ENCODE measurements at regions not wholly inside any gene's neighbourhood (a gene's known extent, or its start where the extent isn't known, plus 50 kb on each side); places are given as distances from the start of the nearest gene placed in this dataset.

DNA sequence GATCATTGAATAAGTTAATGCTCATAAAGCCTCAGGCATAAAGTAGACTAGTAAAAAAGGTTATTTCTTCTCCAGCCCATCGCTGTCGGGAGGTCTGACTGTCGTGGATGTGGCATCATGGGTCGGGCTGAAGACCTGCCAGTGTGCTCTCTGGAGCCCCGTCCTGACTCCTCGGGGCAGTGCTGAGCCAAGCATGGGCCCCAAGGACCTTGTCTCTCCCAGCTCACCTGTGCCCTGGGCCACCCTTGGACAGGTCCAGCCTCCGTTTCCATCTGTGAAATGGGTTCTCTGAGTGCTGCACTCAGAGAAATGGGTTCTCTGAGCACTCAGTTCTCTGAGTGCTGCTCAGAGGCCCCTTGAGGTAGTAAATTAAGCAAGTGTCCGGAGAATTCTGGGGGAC, 269.0 kb downstream of the GADD45G start:
- TF ChIP-seq, protein P1, sequence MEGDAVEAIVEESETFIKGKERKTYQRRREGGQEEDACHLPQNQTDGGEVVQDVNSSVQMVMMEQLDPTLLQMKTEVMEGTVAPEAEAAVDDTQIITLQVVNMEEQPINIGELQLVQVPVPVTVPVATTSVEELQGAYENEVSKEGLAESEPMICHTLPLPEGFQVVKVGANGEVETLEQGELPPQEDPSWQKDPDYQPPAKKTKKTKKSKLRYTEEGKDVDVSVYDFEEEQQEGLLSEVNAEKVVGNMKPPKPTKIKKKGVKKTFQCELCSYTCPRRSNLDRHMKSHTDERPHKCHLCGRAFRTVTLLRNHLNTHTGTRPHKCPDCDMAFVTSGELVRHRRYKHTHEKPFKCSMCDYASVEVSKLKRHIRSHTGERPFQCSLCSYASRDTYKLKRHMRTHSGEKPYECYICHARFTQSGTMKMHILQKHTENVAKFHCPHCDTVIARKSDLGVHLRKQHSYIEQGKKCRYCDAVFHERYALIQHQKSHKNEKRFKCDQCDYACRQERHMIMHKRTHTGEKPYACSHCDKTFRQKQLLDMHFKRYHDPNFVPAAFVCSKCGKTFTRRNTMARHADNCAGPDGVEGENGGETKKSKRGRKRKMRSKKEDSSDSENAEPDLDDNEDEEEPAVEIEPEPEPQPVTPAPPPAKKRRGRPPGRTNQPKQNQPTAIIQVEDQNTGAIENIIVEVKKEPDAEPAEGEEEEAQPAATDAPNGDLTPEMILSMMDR (IDR thresholded peaks at IDR 0.05; ENCODE audit: control insufficient read depth, extremely low read depth, insufficient read depth), result no peak

DNA sequence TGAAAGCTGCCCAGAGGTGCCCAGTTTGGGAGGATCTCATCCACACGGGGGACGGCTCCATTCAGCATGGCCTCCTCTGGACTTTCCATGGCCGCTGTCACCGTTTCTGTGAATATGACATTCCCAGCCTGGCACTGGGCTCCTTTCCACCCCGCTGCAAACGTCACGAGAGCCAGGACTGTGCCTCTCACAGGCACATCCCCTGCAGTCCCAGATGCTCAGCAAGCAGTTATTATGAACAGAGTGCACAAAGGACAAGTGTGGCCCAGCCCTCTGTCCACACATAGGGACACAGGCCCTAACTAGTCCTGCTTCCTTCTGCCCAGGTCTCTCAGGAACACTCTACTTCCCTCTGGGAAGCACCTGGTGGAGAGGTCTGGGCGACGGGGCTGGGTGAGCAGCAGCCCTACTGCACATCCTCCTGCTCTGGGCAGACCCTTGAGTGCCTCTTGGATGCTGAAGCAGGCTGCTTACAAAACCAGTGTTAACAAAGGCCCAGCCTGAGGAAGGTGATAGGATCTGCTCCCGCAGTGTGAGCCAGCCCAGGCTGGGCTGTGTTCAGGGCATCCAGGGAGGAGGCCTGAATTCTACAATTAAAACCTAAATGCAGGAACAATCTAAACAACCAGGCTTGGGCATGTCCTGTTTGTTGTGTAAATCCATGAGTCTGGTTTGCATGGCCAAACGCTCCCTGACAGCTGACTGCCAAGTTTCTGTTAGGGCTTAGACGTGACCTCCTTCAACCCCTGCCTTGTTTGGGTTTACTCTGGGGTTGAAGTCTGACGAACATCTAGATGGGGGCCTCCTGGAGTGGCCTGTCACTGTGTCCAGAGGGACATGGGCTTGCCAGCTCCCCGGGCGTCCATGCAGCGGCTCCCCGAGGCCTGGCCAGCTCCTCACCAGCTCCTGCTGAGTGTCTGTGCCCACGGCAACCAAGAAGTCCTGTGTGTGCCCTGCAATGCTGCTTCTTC, 269.8 kb downstream of the GADD45G start:
- no peak for DNase-seq (ENCODE audit: low read depth)

More for the DNA sequence above, 269.0 kb downstream of the GADD45G start:
- DNase-seq (ENCODE audit: low read depth), result no peak
- H3K4me3 ChIP-seq (ENCODE audit: low read depth, low read length), result no peak overlapping the region

DNA sequence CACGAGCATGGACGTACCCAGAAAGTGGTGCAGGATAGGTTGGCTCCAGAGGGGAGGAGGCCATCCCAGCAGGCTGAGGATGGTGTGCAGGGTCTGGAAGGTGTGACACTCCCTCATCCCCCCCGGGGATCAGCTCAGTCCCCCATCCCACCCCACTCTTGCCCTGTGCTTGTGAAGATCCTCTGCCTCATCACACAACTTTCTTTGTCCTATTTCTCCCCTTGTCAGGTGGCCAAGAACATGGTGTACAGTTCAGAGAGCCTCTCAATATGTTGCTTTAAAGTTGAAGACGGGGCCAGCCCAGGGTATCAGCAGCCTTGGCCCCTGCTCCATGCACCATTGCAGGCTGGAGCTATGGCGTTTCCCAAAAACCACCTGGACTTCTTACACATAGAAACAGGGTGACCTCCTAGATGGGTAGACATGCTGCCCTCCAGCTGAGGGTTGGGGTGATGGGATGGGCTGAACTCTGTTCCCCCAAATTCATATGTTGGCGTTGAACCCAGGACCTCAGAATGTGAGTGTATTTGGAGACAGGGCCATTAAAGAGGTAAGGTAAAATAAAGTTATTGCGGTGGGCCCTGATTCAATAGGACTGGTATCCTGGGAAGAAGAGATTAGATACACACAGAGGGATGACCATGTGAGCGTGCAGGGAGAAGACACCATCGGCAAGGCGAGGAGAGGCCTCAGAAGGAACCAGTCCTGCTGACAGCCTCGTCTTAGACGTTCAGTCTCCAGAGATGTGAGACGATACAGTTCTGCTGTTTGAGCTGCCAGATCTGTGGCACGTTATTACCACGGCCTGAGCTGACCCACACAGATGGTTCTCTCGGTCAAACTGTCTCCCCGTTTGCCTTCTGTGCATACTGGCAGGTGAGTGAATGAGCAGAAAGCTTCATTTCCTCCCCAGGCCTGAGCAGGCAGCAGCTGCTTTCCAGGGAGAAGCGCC, 272.5 kb downstream of the GADD45G start:
- no peak overlapping the region for H3K4me3 ChIP-seq (ENCODE audit: low read depth, low read length)
- TF ChIP-seq, protein P1 (IDR thresholded peaks at IDR 0.05; ENCODE audit: control insufficient read depth, extremely low read depth, insufficient read depth), result no peak
- DNase-seq (ENCODE audit: low read depth), result no peak

More for the DNA sequence above, 269.8 kb downstream of the GADD45G start:
- H3K4me3 ChIP-seq (ENCODE audit: low read depth, low read length), result no peak overlapping the region
- TF ChIP-seq, protein P1 (IDR thresholded peaks at IDR 0.05; ENCODE audit: control insufficient read depth, extremely low read depth, insufficient read depth), result no peak

DNA sequence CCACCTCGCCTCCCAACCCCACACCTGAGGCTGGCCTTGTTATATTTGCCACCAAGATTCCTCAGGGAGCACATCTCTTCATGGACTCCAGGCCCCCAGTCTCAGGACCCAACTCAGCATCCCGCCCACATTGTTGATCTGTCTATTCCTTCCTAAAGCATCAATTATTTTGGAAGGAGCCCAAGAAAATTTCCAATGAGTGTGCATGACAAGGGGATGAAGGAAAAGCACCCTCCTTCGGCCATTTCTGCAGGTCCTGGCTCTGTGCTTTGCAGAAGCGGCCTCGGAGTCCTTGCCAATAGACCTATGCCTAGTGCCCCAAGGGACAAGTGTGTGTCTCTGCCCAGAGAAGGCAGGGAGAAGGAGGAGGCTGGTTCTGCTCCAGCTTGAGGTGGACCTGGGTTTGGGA, 273.2 kb downstream of the GADD45G start:
- DNase-seq (ENCODE audit: low read depth), result no peak
- TF ChIP-seq, protein P1 (IDR thresholded peaks at IDR 0.05; ENCODE audit: control insufficient read depth, extremely low read depth, insufficient read depth), result no peak
- no peak overlapping the region for H3K4me3 ChIP-seq (ENCODE audit: low read depth, low read length)

DNA sequence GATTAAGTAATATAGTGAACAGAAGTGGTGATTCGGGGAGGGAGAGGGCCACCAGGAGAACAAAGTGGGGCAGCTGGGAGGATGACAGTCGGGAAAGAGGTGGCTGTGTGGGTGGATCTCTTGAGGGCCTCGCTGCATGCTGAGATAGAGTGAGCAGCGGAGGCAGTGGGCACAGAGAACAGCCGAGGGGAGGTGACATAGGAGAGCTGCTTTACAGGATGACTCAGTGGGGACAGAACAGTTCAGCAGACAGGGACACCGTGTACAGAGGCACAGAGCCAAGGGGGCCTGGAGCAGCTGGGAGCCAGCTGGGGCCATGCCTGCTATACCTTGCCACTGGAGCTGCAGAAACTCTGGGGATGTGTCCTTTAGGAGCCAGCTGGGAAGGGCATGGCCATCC, 273.9 kb downstream of the GADD45G start:
- H3K4me3 ChIP-seq (ENCODE audit: low read depth, low read length), result no peak overlapping the region
- TF ChIP-seq, protein P1 (IDR thresholded peaks at IDR 0.05; ENCODE audit: control insufficient read depth, extremely low read depth, insufficient read depth), result no peak
- peak; percentile 47 for DNase-seq (ENCODE audit: low read depth)

DNA sequence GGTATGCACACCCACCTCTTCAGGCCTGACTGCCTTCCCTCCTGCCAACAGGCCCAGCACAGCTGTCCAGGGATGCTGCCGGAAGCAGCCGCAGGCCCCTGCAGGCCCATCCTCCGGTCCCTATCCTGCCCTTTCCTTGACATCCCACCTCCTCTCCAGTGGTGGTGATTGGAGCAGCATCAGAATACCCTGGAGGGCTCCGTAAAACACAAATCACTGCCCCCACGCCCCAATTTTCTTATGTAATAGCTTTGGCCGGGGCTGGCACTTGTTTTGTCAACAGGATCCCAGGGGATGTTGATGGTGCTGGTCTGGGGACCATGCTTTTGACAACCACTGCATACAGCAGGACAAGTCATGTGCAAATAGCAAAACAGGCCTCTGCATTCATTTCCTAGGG, 274.5 kb downstream of the GADD45G start:
- TF ChIP-seq, protein P1 (IDR thresholded peaks at IDR 0.05; ENCODE audit: control insufficient read depth, extremely low read depth, insufficient read depth), result no peak
- no peak overlapping the region for H3K4me3 ChIP-seq (ENCODE audit: low read depth, low read length)
- no peak for DNase-seq (ENCODE audit: low read depth)
